Immature natural killer cell (primary cell): ENCODE measurements at regions not wholly inside any gene's neighbourhood (a gene's known extent, or its start where the extent isn't known, plus 50 kb on each side); places are given as distances from the start of the nearest gene placed in this dataset.

Experiments
- DNase-seq, 3 donors: peaks; one replicate each; pipeline ENCODE4 v3.0.0; 2022; ENCODE audit warnings: mixed read lengths in 1 of 3
- H3K27ac Mint-ChIP-seq, 6 donors: one replicate each; pipeline ENCODE4 v1.8.0; 2020; ENCODE audit warnings: mixed read lengths in 6 of 6, mild to moderate bottlenecking in 5 of 6, inconsistent platforms in 4 of 6, moderate library complexity in 3 of 6
- H3K27me3 Mint-ChIP-seq, 3 donors: one replicate each; pipeline ENCODE4 v1.8.0; 2020 to 2021; ENCODE audit warnings: low read depth in 3 of 3, mild to moderate bottlenecking in 3 of 3, mixed read lengths in 3 of 3, moderate library complexity in 3 of 3, inconsistent platforms in 1 of 3
- H3K36me3 Mint-ChIP-seq, 3 donors: one replicate each; pipeline ENCODE4 v1.8.0; 2020; ENCODE audit warnings: mixed read lengths in 3 of 3, inconsistent platforms in 2 of 3, mild to moderate bottlenecking in 2 of 3
- H3K4me1 Mint-ChIP-seq, 2 donors: one replicate each; pipeline ENCODE4 v1.8.0; 2020; ENCODE audit warnings: inconsistent platforms in 2 of 2, mild to moderate bottlenecking in 2 of 2, mixed read lengths in 2 of 2, moderate library complexity in 1 of 2
- H3K4me3 Mint-ChIP-seq, 5 donors: one replicate each; pipeline ENCODE4 v1.8.0; 2020; ENCODE audit warnings: mild to moderate bottlenecking in 5 of 5, mixed read lengths in 5 of 5, inconsistent platforms in 3 of 5, moderate library complexity in 3 of 5
- H3K9me3 Mint-ChIP-seq, 6 donors: one replicate each; pipeline ENCODE4 v1.8.0; 2020; ENCODE audit warnings: mild to moderate bottlenecking in 6 of 6, mixed read lengths in 6 of 6, inconsistent platforms in 4 of 6, moderate library complexity in 3 of 6

DNA sequence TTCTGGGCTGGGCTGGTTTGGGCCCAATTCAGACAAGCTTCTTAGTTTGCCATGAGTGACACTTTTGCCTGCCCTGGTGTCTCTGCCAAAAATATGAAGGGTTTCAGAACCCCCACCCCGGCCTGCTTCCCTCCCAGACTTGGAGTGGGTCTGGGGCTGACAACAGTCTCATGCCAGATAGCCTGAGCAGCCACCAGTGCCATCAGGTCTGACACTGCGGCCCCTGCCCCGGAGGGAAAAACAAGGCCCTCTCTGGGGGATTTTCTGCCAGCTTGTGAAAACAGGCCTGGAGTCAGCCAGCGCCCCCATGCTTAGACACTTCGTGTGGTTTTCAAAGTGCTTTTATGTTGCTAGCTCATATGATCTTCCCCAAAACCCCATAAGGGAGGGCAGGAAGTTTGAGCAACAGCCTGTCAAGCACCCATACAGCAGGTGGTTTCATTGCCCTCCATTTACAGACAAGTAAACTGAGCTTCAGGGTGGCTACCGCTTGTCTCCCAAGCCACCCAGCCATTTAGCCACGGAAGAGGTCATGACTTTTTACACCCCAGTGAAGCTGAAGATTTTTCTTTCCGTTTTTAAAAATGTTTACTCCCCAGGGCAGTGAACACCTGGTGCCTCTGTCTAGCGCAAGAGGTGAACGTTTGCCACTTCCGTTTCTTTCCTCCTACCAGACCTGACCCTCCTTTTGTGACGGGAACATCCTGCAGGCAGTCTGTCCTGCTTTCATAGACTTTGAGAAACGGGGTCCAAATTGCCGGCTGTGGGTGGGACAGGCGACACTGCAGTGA, 300.6 kb downstream of the SEC14L1 start:
- Mint-ChIP-seq H3K4me3 (peak overlapping the region; percentile 66 to 92 (median 76)), H3K9me3 (peaks cover 0 to 1% (median 0%) of the 10 kb centered on the region in 6 donors), H3K36me3 (no peaks in the 10 kb centered on the region), H3K27me3 (peaks cover 13 to 30% (median 28%) of the 10 kb centered on the region in 3 donors), H3K4me1 (peaks cover 99 to 100% of the 10 kb centered on the region in 2 donors), H3K27ac (peak overlapping the region; percentile 88 to 100 (median 98))
- peak; percentile 83 to 87 (median 86) for DNase-seq

DNA sequence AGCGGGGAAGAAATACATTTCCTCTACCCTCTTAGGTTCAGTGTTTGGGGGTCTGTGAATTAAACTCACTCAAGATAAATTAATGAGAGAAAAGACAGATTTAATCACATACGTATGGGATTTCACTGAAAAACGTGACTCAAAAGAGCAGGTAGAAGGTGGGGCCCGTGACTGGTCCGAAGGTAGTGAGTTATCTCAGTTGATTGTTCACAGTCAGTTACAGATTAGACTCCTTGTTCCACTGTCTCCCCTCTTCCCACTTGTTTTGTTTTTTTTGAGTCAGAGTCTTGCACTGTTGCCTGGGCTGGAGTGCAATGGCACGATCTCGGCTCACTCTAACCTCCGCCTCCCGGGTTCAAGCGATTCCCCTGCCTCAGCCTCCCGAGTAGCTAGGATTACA, 301.2 kb downstream of the SEC14L1 start:
- H3K36me3 Mint-ChIP-seq = no peaks in the 10 kb centered on the region
- peaks cover 99 to 100% of the 10 kb centered on the region in 2 donors for H3K4me1 Mint-ChIP-seq
- H3K9me3 Mint-ChIP-seq = peaks cover 0 to 1% (median 0%) of the 10 kb centered on the region in 6 donors
- H3K27me3 Mint-ChIP-seq = peaks cover 13 to 30% (median 28%) of the 10 kb centered on the region in 3 donors
- peak overlapping the region; percentile 66 to 92 (median 76) for H3K4me3 Mint-ChIP-seq
- H3K27ac Mint-ChIP-seq = peak overlapping the region; percentile 88 to 100 (median 98)
- DNase-seq = no peak

DNA sequence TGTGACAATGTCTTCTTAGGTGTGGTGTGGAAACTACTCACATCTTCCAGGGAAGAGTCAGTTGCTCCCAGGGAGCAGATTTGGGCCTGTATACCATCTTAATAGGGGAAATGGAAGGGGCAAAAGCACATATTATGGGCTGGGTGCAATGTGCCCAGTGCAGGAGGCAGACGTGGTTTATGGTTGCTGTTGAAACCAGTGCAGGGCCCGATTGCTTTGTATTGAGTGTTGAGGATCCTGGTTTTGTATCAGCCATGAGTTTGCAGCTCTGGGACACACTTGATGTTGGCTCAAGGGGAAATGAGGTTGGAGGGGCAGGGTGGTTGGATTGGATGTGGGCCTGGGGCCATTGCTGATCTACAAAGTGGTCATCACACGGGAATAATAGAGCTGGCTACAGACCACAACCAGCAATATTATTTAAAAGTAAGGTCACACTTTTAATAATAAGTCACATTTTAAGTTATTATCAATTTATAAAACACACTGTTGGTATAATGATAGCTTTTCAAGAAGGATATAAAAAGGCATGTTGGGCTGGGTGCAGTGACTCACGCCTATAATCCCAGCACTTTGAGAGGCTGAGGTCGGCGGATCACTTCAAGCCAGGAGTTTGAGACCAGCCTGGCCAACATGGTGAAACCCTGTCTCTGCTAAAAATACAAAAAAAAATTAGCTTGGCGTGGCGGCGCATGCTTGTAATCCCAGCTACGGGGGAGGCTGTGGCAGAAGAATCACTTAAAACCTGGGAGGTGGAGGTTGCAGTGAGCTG, 302.4 kb downstream of the SEC14L1 start:
- Mint-ChIP-seq H3K27ac (peak overlapping the region; percentile 88 to 100 (median 98)), H3K4me1 (peaks cover 99 to 100% of the 10 kb centered on the region in 2 donors), H3K27me3 (peaks cover 13 to 30% (median 28%) of the 10 kb centered on the region in 3 donors), H3K36me3 (no peaks in the 10 kb centered on the region), H3K9me3 (peaks cover 0 to 1% (median 0%) of the 10 kb centered on the region in 6 donors), H3K4me3 (peak overlapping the region; percentile 68 to 88 (median 80))
- no peak for DNase-seq

GRCh38 chr17:77443748-77444260, 303.0 kb downstream of the SEC14L1 start:
- Mint-ChIP-seq H3K27ac (peak overlapping the region; percentile 88 to 100 (median 98)), H3K9me3 (peaks cover 0 to 1% (median 0%) of the 10 kb centered on the region in 6 donors), H3K4me3 (peak overlapping the region; percentile 68 to 88 (median 80)), H3K36me3 (no peaks in the 10 kb centered on the region), H3K27me3 (peaks cover 13 to 29% (median 28%) of the 10 kb centered on the region in 3 donors), H3K4me1 (peaks cover 95 to 99% of the 10 kb centered on the region in 2 donors)
- DNase-seq = no peak

DNA sequence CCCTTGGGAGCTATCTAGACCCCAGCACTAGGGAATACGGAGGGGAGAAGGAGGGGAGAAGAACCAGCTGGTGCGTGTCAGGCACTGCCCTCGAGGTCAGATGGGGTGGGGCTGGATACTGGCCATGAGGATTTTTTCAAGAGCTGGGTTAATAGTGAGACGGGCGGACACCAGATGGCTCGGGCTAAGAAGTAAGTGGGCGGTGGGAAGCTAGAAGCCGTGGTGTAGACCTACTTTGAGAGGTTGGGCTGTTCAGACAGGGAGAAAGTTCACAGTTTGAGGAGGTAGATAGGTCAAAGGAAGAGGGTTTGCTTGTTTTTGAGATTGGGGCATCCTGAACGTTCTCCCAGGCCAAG, 303.8 kb downstream of the SEC14L1 start:
- H3K4me1 Mint-ChIP-seq = peaks cover 95 to 99% of the 10 kb centered on the region in 2 donors
- no peaks in the 10 kb centered on the region for H3K36me3 Mint-ChIP-seq
- peaks cover 0 to 1% (median 0%) of the 10 kb centered on the region in 6 donors for H3K9me3 Mint-ChIP-seq
- peak overlapping the region; percentile 68 to 88 (median 80) for H3K4me3 Mint-ChIP-seq
- peaks cover 14 to 29% (median 28%) of the 10 kb centered on the region in 3 donors for H3K27me3 Mint-ChIP-seq
- H3K27ac Mint-ChIP-seq = peak overlapping the region; percentile 88 to 100 (median 98)
- DNase-seq = no peak

DNA sequence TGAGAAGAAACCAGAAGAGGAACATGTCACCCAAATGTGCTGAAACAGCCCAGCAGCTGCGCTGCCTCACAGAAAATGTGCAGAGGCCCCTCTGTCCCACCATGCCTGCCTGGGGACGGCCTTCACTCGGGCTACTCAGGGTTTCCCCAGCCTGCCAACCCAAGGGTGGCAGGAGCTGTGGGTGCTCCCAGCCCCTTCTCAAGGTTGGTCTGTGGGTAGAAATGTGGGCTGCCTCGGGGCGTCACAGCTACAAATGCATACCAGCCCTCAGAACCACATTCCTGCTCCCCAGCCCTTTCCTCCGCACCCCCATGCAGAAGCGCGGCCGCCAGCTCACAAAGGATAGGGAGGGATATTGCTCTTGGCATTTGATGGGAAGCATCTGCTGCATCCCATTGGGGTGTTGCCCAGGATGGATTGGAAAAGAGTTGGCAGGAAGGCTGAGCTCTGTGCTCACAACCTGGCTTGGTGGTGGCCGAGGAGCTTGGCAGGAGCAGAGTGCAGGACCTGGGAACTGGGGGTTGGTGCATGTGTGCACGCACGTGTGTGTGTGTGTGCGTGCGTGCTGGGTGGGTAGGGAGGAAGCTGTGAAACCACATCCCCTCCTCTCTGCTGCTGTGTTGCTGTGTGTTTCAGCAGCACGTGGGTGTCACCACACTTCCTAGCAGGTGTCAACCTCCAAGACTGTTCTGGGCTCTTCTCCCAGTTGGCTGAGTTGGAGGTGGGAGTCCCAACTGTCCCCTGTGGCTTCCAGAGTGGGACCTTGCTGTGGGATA, 304.4 kb downstream of the SEC14L1 start:
- H3K4me3 Mint-ChIP-seq = peak overlapping the region; percentile 68 to 88 (median 80)
- peak; percentile 94 to 96 (median 94) for DNase-seq
- H3K36me3 Mint-ChIP-seq = no peaks in the 10 kb centered on the region
- peaks cover 0 to 1% (median 0%) of the 10 kb centered on the region in 6 donors for H3K9me3 Mint-ChIP-seq
- H3K27ac Mint-ChIP-seq = peak overlapping the region; percentile 88 to 100 (median 98)
- peaks cover 96 to 99% of the 10 kb centered on the region in 2 donors for H3K4me1 Mint-ChIP-seq
- H3K27me3 Mint-ChIP-seq = peaks cover 18 to 29% (median 28%) of the 10 kb centered on the region in 3 donors

DNA sequence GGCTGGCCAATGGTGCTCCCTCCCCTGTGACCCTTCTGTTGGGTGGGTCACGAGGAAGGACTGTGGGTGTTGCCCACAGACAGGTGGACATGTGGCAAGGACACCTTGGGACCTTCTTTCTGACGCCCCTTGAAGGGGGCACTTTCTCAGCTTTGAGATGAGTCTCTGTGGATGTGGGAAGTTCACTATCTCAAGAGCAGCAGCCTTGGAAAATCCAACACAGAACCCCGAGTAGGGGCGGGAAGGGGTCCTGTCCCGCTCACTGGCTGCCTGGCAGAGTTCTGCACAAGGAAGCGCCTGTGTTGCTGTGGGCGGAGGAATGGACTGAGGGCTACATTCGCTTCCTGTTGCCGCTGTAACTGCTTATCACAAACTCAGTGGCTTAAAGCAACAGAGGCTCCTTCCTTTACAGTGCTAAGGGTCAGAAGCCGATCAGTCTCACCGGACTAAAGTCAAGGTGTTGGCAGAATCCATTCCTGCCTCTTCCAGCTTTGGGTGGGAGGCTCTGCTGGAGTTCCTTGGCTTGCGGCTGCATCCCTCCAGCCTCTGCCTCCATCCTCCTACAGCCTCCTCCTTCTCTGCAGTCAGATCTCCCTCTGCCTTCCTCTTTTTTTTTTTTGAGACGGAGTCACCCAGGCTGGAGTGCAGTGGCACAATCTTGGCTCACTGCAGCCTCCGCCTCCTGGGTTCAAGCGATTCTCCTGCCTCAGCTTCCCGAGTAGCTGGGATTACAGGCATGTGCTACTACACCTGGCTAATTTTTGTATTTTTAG, 305.2 kb downstream of the SEC14L1 start:
- peaks cover 93 to 96% of the 10 kb centered on the region in 2 donors for H3K4me1 Mint-ChIP-seq

GRCh38 chr17:77446940-77447634, 306.3 kb downstream of the SEC14L1 start:
- DNase-seq = no peak
- Mint-ChIP-seq H3K4me3 (peak overlapping the region; percentile 68 to 88 (median 80)), H3K9me3 (peaks cover 0 to 1% (median 0%) of the 10 kb centered on the region in 6 donors), H3K27me3 (peaks cover 16 to 27% (median 19%) of the 10 kb centered on the region in 3 donors), H3K27ac (peak overlapping the region; percentile 88 to 100 (median 98)), H3K4me1 (peaks cover 88 to 93% of the 10 kb centered on the region in 2 donors), H3K36me3 (no peaks in the 10 kb centered on the region)

More for the DNA sequence above, 305.2 kb downstream of the SEC14L1 start:
- DNase-seq = peak; percentile 75 to 80 (median 77)
- H3K9me3 Mint-ChIP-seq = peaks cover 0 to 1% (median 0%) of the 10 kb centered on the region in 6 donors
- no peaks in the 10 kb centered on the region for H3K36me3 Mint-ChIP-seq
- H3K4me3 Mint-ChIP-seq = peak overlapping the region; percentile 68 to 88 (median 80)
- H3K27me3 Mint-ChIP-seq = peaks cover 19 to 28% (median 26%) of the 10 kb centered on the region in 3 donors
- peak overlapping the region; percentile 88 to 100 (median 98) for H3K27ac Mint-ChIP-seq

- H3K27me3 Mint-ChIP-seq = peaks cover 20 to 30% (median 26%) of the 10 kb centered on the region in 3 donors
- peaks cover 88 to 89% of the 10 kb centered on the region in 2 donors for H3K4me1 Mint-ChIP-seq
- peaks cover 0 to 4% (median 0%) of the 10 kb centered on the region in 3 donors for H3K36me3 Mint-ChIP-seq
- H3K9me3 Mint-ChIP-seq = peaks cover 0 to 1% (median 0%) of the 10 kb centered on the region in 6 donors
- peak overlapping the region; percentile 71 to 99 (median 93) for H3K27ac Mint-ChIP-seq
- DNase-seq = no peak
- peak overlapping the region; percentile 89 to 97 (median 96) for H3K4me3 Mint-ChIP-seq
These were observed 308.7 kb downstream of the SEC14L1 start for GRCh38 chr17:77449373-77449907.

- DNase-seq = no peak
- peaks cover 2 to 4% (median 4%) of the 10 kb centered on the region in 3 donors for H3K36me3 Mint-ChIP-seq
- peaks cover 88 to 89% of the 10 kb centered on the region in 2 donors for H3K4me1 Mint-ChIP-seq
- H3K27me3 Mint-ChIP-seq = peaks cover 13 to 24% (median 23%) of the 10 kb centered on the region in 3 donors
- H3K4me3 Mint-ChIP-seq = peak overlapping the region; percentile 89 to 97 (median 96)
- H3K9me3 Mint-ChIP-seq = peaks cover 0 to under 1% (median 0%) of the 10 kb centered on the region in 6 donors
- peak overlapping the region; percentile 93 to 99 (median 98) for H3K27ac Mint-ChIP-seq
These were observed 309.4 kb downstream of the SEC14L1 start for GRCh38 chr17:77449908-77450741.

GRCh38 chr17:77450742-77451244, 310.0 kb downstream of the SEC14L1 start:
- Mint-ChIP-seq H3K36me3 (peaks cover 6 to 7% (median 7%) of the 10 kb centered on the region in 3 donors), H3K4me3 (peak overlapping the region; percentile 89 to 97 (median 96)), H3K4me1 (peaks cover 88 to 89% of the 10 kb centered on the region in 2 donors), H3K9me3 (no peaks in the 10 kb centered on the region), H3K27ac (peak overlapping the region; percentile 93 to 99 (median 98)), H3K27me3 (peaks cover 7 to 17% (median 17%) of the 10 kb centered on the region in 3 donors)
- DNase-seq = no peak
